Activated naive CD4-positive, alpha-beta T cell treated with anti-CD3 and anti-CD28 coated beads, Interleukin-2, amount 50 U/mL, for 16 hours (primary cell): ENCODE measurements at regions not wholly inside any gene's neighbourhood (a gene's known extent, or its start where the extent isn't known, plus 50 kb on each side); places are given as distances from the start of the nearest gene placed in this dataset.

Source experiments
- DNase-seq: peaks from one replicate; pipeline ENCODE4 v3.0.0-alpha.2; 2020

- DNase-seq: no peak
Measured at GRCh38 chr18:40929399-40929798, 1025.6 kb upstream of the PIK3C3 start.

- DNase-seq: no peak
Measured at GRCh38 chr18:40926679-40927078, 1028.4 kb upstream of the PIK3C3 start.

GRCh38 chr18:40925071-40925541 is 1029.9 kb upstream of the PIK3C3 start:
- no peak for DNase-seq

- DNase-seq: no peak
Measured at GRCh38 chr18:40921845-40922629, 1033.0 kb upstream of the PIK3C3 start.

GRCh38 chr18:40917056-40917455 is 1038.0 kb upstream of the PIK3C3 start:
- no peak for DNase-seq

GRCh38 chr18:40915724-40916123 is 1039.3 kb upstream of the PIK3C3 start:
- DNase-seq: no peak

- no peak for DNase-seq
Measured at GRCh38 chr18:40911582-40912254, 1043.3 kb upstream of the PIK3C3 start.

- no peak for DNase-seq
Measured at GRCh38 chr18:40911041-40911440, 1044.0 kb upstream of the PIK3C3 start.

GRCh38 chr18:40907842-40908241 is 1047.2 kb upstream of the PIK3C3 start:
- DNase-seq: no peak

GRCh38 chr18:40904295-40904694 is 1050.7 kb upstream of the PIK3C3 start:
- DNase-seq: no peak

- DNase-seq: no peak
Measured at GRCh38 chr18:40902436-40902835, 1052.6 kb upstream of the PIK3C3 start.

GRCh38 chr18:40897884-40898283 is 1057.2 kb upstream of the PIK3C3 start:
- DNase-seq: no peak

- no peak for DNase-seq
Measured at GRCh38 chr18:40883271-40883670, 1071.8 kb upstream of the PIK3C3 start.

- DNase-seq: no peak
Measured at GRCh38 chr18:40882468-40882867, 1072.6 kb upstream of the PIK3C3 start.

GRCh38 chr18:40878371-40878770 is 1076.7 kb upstream of the PIK3C3 start:
- DNase-seq: no peak

- no peak for DNase-seq
Measured at GRCh38 chr18:40877096-40877495, 1077.9 kb upstream of the PIK3C3 start.

- DNase-seq: no peak
Measured at GRCh38 chr18:40875101-40875615, 1079.9 kb upstream of the PIK3C3 start.

GRCh38 chr18:40874233-40874632 is 1080.8 kb upstream of the PIK3C3 start:
- DNase-seq: no peak

GRCh38 chr18:40868110-40868858 is 1086.8 kb upstream of the PIK3C3 start:
- no peak for DNase-seq

- no peak for DNase-seq
Measured at GRCh38 chr18:40867459-40867858, 1087.6 kb upstream of the PIK3C3 start.

- no peak for DNase-seq
Measured at GRCh38 chr18:40866968-40867367, 1088.1 kb upstream of the PIK3C3 start.

GRCh38 chr18:40866013-40866645 is 1088.9 kb upstream of the PIK3C3 start:
- DNase-seq: no peak

- no peak for DNase-seq
Measured at GRCh38 chr18:40864846-40865245, 1090.2 kb upstream of the PIK3C3 start.
